HFF-Myc (cell line): ENCODE measurements at regions not wholly inside any gene's neighbourhood (a gene's known extent, or its start where the extent isn't known, plus 50 kb on each side); places are given as distances from the start of the nearest gene placed in this dataset.

ENCODE experiments used
- DNase-seq: peaks from one replicate; pipeline ENCODE4 v3.0.0-alpha.2; 2011; ENCODE audit warnings: low read depth; ENCODE audit errors: extremely low read depth
- H3K4me3 ChIP-seq: replicated peaks from 2 replicates; pipeline ENCODE4 v1.5.1; 2011; ENCODE audit warnings: low read depth, mild to moderate bottlenecking, control low read depth, low read length
- TF ChIP-seq, protein P1 (sequence below): IDR thresholded peaks from 2 replicates; pipeline ENCODE4 v1.5.1; 2012; ENCODE audit warnings: mild to moderate bottlenecking, low read depth, low read length, control low read depth; ENCODE audit errors: missing control alignments

GRCh38 chr17:34800661-34801060 is 160.6 kb downstream of the CCT6B start:
- TF ChIP-seq, protein P1, sequence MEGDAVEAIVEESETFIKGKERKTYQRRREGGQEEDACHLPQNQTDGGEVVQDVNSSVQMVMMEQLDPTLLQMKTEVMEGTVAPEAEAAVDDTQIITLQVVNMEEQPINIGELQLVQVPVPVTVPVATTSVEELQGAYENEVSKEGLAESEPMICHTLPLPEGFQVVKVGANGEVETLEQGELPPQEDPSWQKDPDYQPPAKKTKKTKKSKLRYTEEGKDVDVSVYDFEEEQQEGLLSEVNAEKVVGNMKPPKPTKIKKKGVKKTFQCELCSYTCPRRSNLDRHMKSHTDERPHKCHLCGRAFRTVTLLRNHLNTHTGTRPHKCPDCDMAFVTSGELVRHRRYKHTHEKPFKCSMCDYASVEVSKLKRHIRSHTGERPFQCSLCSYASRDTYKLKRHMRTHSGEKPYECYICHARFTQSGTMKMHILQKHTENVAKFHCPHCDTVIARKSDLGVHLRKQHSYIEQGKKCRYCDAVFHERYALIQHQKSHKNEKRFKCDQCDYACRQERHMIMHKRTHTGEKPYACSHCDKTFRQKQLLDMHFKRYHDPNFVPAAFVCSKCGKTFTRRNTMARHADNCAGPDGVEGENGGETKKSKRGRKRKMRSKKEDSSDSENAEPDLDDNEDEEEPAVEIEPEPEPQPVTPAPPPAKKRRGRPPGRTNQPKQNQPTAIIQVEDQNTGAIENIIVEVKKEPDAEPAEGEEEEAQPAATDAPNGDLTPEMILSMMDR, result no peak
- H3K4me3 ChIP-seq, result no peak overlapping the region
- DNase-seq, result no peak

DNA sequence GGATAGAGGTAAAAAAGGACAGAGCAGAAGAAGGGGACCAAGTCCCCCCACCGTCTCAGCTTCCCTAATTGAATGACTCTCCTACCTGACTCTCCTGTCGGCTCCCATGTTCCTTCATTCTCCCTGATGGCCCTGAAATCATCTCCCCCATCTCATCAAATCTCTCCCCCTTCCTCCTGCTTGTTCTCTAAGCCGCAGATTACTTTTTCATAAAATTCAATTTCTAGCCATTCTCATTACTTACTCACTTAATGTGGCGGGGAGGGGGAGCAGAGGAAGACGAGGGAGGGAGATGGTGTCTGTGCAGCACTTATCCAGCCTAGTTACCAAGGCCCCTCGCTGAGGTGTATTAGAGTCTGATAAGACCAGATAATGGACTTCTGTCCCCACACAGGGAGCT is 161.5 kb downstream of the CCT6B start:
- TF ChIP-seq, protein P1, result no peak
- no peak for DNase-seq
- H3K4me3 ChIP-seq, result no peak overlapping the region

- DNase-seq, result no peak
- TF ChIP-seq, protein P1, result no peak
- H3K4me3 ChIP-seq, result no peak overlapping the region
Measured at GRCh38 chr17:34798581-34798980, 162.7 kb downstream of the CCT6B start.

- TF ChIP-seq, protein P1, result no peak
- DNase-seq, result no peak
- H3K4me3 ChIP-seq, result no peak overlapping the region
Measured at GRCh38 chr17:34797720-34798119, 163.5 kb downstream of the CCT6B start.

DNA sequence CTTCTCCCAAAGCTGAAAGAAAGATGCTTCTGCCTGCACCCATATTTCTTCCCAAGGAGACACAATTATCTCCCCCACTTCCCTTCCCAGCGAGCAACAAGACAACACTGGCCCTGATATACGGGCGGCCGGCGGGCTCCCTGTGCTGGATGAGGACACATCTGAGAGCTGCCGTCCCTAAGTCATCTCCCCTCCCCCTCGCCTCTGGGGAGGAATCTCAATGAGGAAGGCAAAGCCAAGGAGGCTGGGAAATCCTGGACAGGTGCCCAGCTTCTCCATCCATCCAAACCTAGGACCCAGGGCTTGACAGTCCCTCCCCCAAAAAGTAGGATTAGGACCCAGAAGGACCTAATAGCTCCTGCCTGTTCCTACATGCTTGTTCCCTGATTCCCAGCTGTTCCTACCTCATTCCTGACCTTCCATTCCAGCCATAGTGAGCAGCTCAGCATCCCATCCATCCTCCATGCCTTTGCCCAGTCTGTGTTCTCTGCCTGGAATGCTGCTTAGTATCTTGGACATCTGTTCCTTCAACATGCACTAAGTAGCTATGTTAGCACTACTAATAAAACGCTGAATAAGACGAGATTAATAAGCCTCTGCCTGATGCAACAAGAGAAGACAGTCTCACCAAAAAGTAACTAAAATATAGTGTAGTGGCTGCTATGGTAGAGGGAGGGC is 167.9 kb downstream of the CCT6B start:
- TF ChIP-seq, protein P1, result no peak
- DNase-seq, result no peak
- H3K4me3 ChIP-seq, result no peak overlapping the region

DNA sequence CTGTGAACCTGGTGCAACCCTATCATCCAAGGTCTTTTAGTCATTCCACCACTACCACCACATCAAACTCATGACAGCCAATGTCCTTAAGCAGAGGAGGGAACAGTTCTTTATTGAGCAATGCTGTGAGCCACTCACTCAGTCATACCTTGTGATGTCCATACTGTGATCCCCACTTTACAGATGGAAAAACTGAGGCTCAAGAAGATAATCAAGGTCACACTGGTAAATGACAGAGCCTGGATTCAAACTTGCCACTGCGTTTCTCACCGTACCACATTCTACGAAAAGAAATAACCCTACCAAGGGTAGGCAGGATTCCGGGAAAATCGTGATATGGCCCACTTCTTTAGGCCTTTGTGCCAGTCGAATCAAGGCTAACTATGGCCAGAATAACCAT is 172.6 kb downstream of the CCT6B start:
- no peak overlapping the region for H3K4me3 ChIP-seq
- no peak for DNase-seq
- TF ChIP-seq, protein P1, result no peak

GRCh38 chr17:34784526-34784925 is 176.7 kb downstream of the CCT6B start:
- no peak overlapping the region for H3K4me3 ChIP-seq
- no peak for DNase-seq
- TF ChIP-seq, protein P1, result no peak
